Right atrium auricular region (tissue), 2 donors: ENCODE measurements at regions not wholly inside any gene's neighbourhood (a gene's known extent, or its start where the extent isn't known, plus 50 kb on each side); places are given as distances from the start of the nearest gene placed in this dataset.

ENCODE experiments used
- DNase-seq: peaks from one replicate; pipeline ENCODE4 v3.0.0-alpha.2; 2019; ENCODE audit warnings: low spot score
- H3K27ac ChIP-seq, 2 donors: fragments of 200-600 bp; sonication (generic); 1 replicate in 1 of 2; 2 replicates in 1 of 2; pipeline ENCODE4 v1.5.1; 2016 to 2019
- H3K27me3 ChIP-seq, 2 donors: fragments of 200-600 bp; sonication (generic); one replicate each; pipeline versions ENCODE4 v1.5.1 to v1.6.0; 2017 to 2019
- H3K36me3 ChIP-seq: fragments of 200-600 bp; sonication (generic); one replicate; pipeline ENCODE4 v1.5.1; 2016
- H3K4me1 ChIP-seq, 2 donors: fragments of 200-600 bp; sonication (generic); one replicate each; pipeline versions ENCODE4 v1.5.1 to v1.6.0; 2017 to 2019
- H3K4me3 ChIP-seq, 2 donors: fragments of 200-600 bp; sonication (generic); 1 replicate in 1 of 2; 2 replicates in 1 of 2; pipeline ENCODE4 v1.5.1; 2017 to 2019; ENCODE audit warnings: mild to moderate bottlenecking in 1 of 2, moderate library complexity in 1 of 2
- H3K9me3 ChIP-seq, 2 donors: fragments of 200-600 bp; sonication (generic); one replicate each; pipeline ENCODE4 v1.5.1; 2019
- TF ChIP-seq, protein P1 (sequence below), 2 donors: fragments of 200-600 bp; sonication (generic); IDR thresholded peaks; one replicate each; pipeline ENCODE4 v1.5.1; 2019; ENCODE audit warnings: antibody characterized with exemption in 2 of 2

DNA sequence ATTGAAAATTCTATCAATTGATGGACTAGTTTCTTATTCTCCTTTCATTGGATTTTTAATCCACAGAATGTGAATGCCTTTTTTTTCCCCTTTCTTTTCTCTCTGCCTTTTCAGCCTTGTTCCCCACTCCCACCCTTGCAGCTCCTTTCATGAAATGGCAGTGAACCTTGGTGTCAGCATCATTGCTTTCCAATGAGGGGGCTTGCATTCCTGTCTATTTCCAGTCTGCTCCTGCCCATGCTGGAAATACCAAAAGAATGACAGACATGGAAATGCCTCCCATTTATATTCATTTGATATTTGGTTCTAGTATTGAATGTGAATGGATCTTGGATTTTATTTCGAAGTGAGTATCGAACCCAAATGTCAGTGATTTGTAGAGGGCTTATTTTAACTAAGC is 162.7 kb upstream of the SGCD start:
- Histone ChIP-seq H3K4me3 (no peak overlapping the region), H3K27me3 (no peaks in the 10 kb centered on the region), H3K4me1 (no peaks in the 10 kb centered on the region), H3K27ac (no peak overlapping the region), H3K9me3 (no peaks in the 10 kb centered on the region), H3K36me3 (no peaks in the 10 kb centered on the region)
- TF ChIP-seq, protein P1, sequence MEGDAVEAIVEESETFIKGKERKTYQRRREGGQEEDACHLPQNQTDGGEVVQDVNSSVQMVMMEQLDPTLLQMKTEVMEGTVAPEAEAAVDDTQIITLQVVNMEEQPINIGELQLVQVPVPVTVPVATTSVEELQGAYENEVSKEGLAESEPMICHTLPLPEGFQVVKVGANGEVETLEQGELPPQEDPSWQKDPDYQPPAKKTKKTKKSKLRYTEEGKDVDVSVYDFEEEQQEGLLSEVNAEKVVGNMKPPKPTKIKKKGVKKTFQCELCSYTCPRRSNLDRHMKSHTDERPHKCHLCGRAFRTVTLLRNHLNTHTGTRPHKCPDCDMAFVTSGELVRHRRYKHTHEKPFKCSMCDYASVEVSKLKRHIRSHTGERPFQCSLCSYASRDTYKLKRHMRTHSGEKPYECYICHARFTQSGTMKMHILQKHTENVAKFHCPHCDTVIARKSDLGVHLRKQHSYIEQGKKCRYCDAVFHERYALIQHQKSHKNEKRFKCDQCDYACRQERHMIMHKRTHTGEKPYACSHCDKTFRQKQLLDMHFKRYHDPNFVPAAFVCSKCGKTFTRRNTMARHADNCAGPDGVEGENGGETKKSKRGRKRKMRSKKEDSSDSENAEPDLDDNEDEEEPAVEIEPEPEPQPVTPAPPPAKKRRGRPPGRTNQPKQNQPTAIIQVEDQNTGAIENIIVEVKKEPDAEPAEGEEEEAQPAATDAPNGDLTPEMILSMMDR (IDR thresholded peaks at IDR 0.05) = no peak
- no peak for DNase-seq

DNA sequence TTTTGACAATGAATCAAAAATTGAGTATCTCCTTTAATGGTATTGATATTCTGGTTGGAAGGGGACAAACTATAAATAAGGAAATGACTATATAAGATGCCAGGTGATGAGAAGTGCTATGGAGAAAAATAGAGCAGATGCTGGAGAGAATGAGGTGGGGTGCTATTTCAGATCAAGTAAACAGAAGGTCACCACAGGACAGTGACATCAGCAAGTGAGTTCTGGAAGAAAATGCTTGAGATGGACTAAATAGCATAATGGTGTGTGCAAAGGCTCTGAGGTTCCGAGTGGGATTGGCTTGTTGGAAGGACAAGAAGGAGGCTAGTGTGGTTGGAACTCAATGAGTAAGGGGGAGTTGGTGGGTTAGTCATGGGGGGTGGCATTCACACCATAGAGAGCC is 157.5 kb upstream of the SGCD start:
- Histone ChIP-seq H3K27ac (no peak overlapping the region), H3K4me3 (no peak overlapping the region), H3K27me3 (no peaks in the 10 kb centered on the region), H3K36me3 (no peaks in the 10 kb centered on the region), H3K9me3 (no peaks in the 10 kb centered on the region), H3K4me1 (no peaks in the 10 kb centered on the region)
- no peak for DNase-seq
- TF ChIP-seq, protein P1 (IDR thresholded peaks at IDR 0.05) = no peak

DNA sequence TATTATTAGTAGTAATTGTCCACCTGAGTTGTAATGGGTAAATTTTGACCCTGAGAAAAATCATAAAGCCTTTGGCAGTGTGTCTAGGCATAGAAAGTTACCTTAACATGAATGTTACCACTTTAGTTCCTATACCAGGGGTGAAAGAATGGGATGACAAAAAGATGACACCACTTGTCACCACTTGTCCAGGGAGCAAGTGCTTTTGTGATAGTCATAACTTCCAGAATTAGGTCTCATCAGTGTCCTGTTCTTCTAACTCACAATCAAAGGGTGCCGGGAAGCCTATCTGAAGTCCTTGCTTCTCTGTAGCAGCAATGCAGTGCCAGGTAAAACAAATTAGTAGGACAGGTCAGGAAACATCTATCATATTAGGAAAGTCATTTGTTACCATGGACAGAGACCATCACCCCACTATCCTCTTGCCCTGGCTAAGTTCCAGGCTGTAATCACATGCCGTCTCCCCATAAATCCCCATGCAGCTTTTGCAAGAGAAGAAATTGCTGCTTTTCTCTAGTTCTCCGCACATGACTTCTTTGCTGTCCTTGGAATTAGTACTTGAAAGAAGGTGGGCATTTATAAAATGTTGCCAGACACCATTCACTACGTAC is 156.5 kb upstream of the SGCD start:
- Histone ChIP-seq H3K27ac (no peak overlapping the region), H3K36me3 (no peaks in the 10 kb centered on the region), H3K4me3 (no peak overlapping the region), H3K27me3 (no peaks in the 10 kb centered on the region), H3K4me1 (no peaks in the 10 kb centered on the region), H3K9me3 (no peaks in the 10 kb centered on the region)
- no peak for DNase-seq
- TF ChIP-seq, protein P1 (IDR thresholded peaks at IDR 0.05) = no peak

DNA sequence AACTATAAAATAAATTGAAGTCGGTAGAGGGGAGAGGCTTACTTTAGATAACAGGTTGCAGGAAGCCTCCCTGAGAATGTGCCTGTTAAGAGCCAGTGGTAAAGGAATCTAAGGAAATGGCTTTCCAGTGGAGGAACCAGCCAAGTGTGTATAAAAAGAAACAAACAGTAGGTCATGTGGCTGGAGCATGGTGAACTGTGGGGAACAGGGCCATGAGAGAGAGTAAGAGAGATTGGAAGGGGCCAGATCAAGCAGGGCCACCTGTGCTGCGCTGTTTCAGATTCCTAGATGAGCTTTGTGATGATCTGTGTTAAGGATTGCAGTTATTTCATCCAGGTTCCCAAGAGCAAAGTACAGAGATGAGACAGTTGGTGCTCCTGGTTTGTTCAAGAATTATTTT is 152.7 kb upstream of the SGCD start:
- no peak overlapping the region for H3K27ac ChIP-seq
- H3K4me3 ChIP-seq = no peak overlapping the region
- H3K36me3 ChIP-seq = no peaks in the 10 kb centered on the region
- no peaks in the 10 kb centered on the region for H3K27me3 ChIP-seq
- DNase-seq = no peak
- no peaks in the 10 kb centered on the region for H3K4me1 ChIP-seq
- no peaks in the 10 kb centered on the region for H3K9me3 ChIP-seq
- TF ChIP-seq, protein P1 (IDR thresholded peaks at IDR 0.05) = no peak

DNA sequence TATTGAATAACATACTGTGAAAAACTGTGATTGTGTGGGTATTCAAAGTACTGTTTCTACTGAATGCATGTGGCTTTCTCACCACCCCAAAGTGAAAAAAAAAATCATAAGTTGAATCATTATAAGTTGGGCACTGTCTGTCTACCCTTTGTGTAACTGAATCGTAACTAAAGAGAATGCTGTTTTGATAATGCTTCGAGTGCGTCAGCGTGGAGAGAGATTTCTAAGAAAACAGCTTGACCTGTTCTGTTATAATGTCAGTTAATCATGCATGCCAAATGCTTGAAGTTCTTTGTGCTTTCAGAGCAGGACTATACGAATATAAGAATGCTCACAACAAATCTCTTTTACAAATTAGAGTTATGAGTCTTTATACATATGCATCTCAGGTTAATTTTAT is 148.8 kb upstream of the SGCD start:
- Histone ChIP-seq H3K4me1 (no peaks in the 10 kb centered on the region), H3K27ac (no peak overlapping the region), H3K27me3 (no peaks in the 10 kb centered on the region), H3K36me3 (no peaks in the 10 kb centered on the region), H3K4me3 (no peak overlapping the region), H3K9me3 (peaks cover 0 to 13% of the 10 kb centered on the region in 2 donors)
- no peak for DNase-seq
- TF ChIP-seq, protein P1 (IDR thresholded peaks at IDR 0.05) = no peak

DNA sequence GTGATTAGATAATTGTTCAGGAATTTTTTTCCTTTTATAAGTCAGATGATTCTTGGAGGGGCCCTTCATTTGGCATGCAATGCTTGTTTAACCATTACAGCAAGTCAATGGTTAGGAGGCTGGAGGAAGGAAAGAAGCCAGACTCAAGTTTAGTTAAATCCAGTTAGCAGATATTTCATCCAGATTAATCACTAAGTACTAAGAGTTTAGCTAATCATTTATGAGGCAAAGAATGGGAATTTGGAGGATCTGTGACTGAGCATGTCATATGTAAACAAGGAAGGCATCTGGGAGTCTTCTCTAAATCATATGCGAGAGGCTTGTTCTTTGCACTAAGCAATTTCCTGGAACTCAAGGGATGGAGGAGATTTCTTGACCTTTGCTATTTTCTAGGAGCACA is 145.3 kb upstream of the SGCD start:
- H3K27ac ChIP-seq = no peak overlapping the region
- TF ChIP-seq, protein P1 (IDR thresholded peaks at IDR 0.05) = no peak
- DNase-seq = no peak
- H3K4me1 ChIP-seq = no peaks in the 10 kb centered on the region
- no peaks in the 10 kb centered on the region for H3K36me3 ChIP-seq
- H3K4me3 ChIP-seq = no peak overlapping the region
- no peaks in the 10 kb centered on the region for H3K27me3 ChIP-seq
- peaks cover 0 to 13% of the 10 kb centered on the region in 2 donors for H3K9me3 ChIP-seq
